Astrocyte (in vitro differentiated cells and primary cell): ENCODE measurements at regions not wholly inside any gene's neighbourhood (a gene's known extent, or its start where the extent isn't known, plus 50 kb on each side); places are given as distances from the start of the nearest gene placed in this dataset.

Experiments used
- DNase-seq: peaks from one replicate; pipeline ENCODE4 v3.0.0-alpha.2; 2010; ENCODE audit warnings: low read depth
- FAIRE-seq: peaks from 2 replicates; lab custom pipeline; 2011; peaks lifted over from hg19 to GRCh38; lab: Jason Lieb, UNC
- H2AFZ ChIP-seq: 2 replicates; pipeline ENCODE4 v1.6.0; 2012; ENCODE audit warnings: low read depth, low read length, inconsistent platforms
- H3K27ac ChIP-seq: 2 replicates; pipeline ENCODE4 v1.5.1; 2011; ENCODE audit warnings: low read depth, low read length, inconsistent platforms
- H3K27me3 ChIP-seq: 2 replicates; pipeline ENCODE4 v1.6.0; 2011; ENCODE audit warnings: low read length, inconsistent platforms; ENCODE audit not compliant: insufficient read depth
- H3K36me3 ChIP-seq: 2 replicates; pipeline ENCODE4 v1.5.1; 2011; ENCODE audit warnings: low read length, inconsistent platforms; ENCODE audit not compliant: insufficient read depth
- H3K4me1 ChIP-seq: 2 replicates; pipeline ENCODE4 v1.5.1; 2011; ENCODE audit warnings: low read length, inconsistent platforms; ENCODE audit not compliant: insufficient read depth
- H3K4me2 ChIP-seq: 2 replicates; pipeline ENCODE4 v1.6.0; 2012; ENCODE audit warnings: low read length, inconsistent platforms
- H3K4me3 ChIP-seq: 2 replicates; pipeline ENCODE4 v1.5.1; 2011; ENCODE audit warnings: low read depth, mild to moderate bottlenecking, low read length, inconsistent platforms; ENCODE audit not compliant: insufficient read depth
- H3K79me2 ChIP-seq: 2 replicates; pipeline ENCODE4 v1.6.0; 2012; ENCODE audit warnings: mild to moderate bottlenecking, low read length, inconsistent platforms; ENCODE audit not compliant: insufficient read depth
- H3K9ac ChIP-seq: 2 replicates; pipeline ENCODE4 v1.6.0; 2012; ENCODE audit warnings: mild to moderate bottlenecking, low read length, inconsistent platforms
- H3K9me3 ChIP-seq: 2 replicates; pipeline ENCODE4 v1.5.1; 2012; ENCODE audit warnings: low read depth, mild to moderate bottlenecking, low read length, inconsistent platforms; ENCODE audit not compliant: insufficient read depth
- H4K20me1 ChIP-seq: 2 replicates; pipeline ENCODE4 v1.6.0; 2012; ENCODE audit warnings: low read length, inconsistent platforms; ENCODE audit not compliant: insufficient read depth
- H3K27ac Mint-ChIP-seq: one replicate; pipeline ENCODE4 v1.8.0; 2021; ENCODE audit warnings: mild to moderate bottlenecking, mixed read lengths; ENCODE audit not compliant: unreplicated experiment
- H3K27me3 Mint-ChIP-seq: one replicate; pipeline ENCODE4 v1.8.0; 2021; ENCODE audit warnings: low read depth, mixed read lengths; ENCODE audit not compliant: unreplicated experiment
- H3K36me3 Mint-ChIP-seq: one replicate; pipeline ENCODE4 v1.8.0; 2021; ENCODE audit warnings: low read depth, mixed read lengths; ENCODE audit not compliant: unreplicated experiment
- H3K4me1 Mint-ChIP-seq: one replicate; pipeline ENCODE4 v1.8.0; 2021; ENCODE audit warnings: low read depth, mixed read lengths; ENCODE audit not compliant: unreplicated experiment
- H3K4me3 Mint-ChIP-seq: one replicate; pipeline ENCODE4 v1.8.0; 2021; ENCODE audit warnings: mild to moderate bottlenecking, moderate library complexity, mixed read lengths; ENCODE audit not compliant: unreplicated experiment
- H3K9me3 Mint-ChIP-seq: one replicate; pipeline ENCODE4 v1.8.0; 2021; ENCODE audit warnings: mild to moderate bottlenecking, mixed read lengths; ENCODE audit not compliant: unreplicated experiment
- CTCF ChIP-seq: IDR thresholded peaks from 2 replicates; pipeline ENCODE4 v1.5.1; 2011; ENCODE audit warnings: low read depth, mild to moderate bottlenecking, inconsistent platforms, low read length, moderate library complexity; ENCODE audit not compliant: insufficient read depth
- EZH2 ChIP-seq: IDR thresholded peaks from 2 replicates; pipeline ENCODE4 v1.6.1; 2012; ENCODE audit warnings: mild to moderate bottlenecking, low read length, inconsistent platforms; ENCODE audit not compliant: insufficient read depth

- H3K27ac ChIP-seq, result no peak overlapping the region
- FAIRE-seq (no peak), DNase-seq (no peak)
- no peaks in the 10 kb centered on the region for H3K36me3 ChIP-seq
- no peak overlapping the region for H3K9ac ChIP-seq
- no peaks in the 10 kb centered on the region for H4K20me1 ChIP-seq
- Mint-ChIP-seq H3K9me3 (peaks cover 3% of the 10 kb centered on the region), H3K27me3 (peaks cover 3% of the 10 kb centered on the region), H3K27ac (no peak overlapping the region), H3K4me1 (peaks cover 31% of the 10 kb centered on the region), H3K36me3 (no peaks in the 10 kb centered on the region), H3K4me3 (no peak overlapping the region)
- H3K4me3 ChIP-seq, result no peak overlapping the region
- H3K4me1 ChIP-seq, result peaks cover 19% of the 10 kb centered on the region
- no peak for TF ChIP-seq CTCF
- TF ChIP-seq EZH2, result no peak
- H3K9me3 ChIP-seq, result no peaks in the 10 kb centered on the region
- no peaks in the 10 kb centered on the region for H3K27me3 ChIP-seq
- no peaks in the 10 kb centered on the region for H3K79me2 ChIP-seq
- H3K4me2 ChIP-seq, result no peak overlapping the region
- no peak overlapping the region for H2AFZ ChIP-seq
Observed at GRCh38 chr18:25735459-25735858, 355.0 kb downstream of the SS18 start.

GRCh38 chr18:25734336-25734735 is 356.1 kb downstream of the SS18 start:
- no peak overlapping the region for H3K9ac ChIP-seq
- H3K4me2 ChIP-seq, result no peak overlapping the region
- H3K9me3 Mint-ChIP-seq, result peaks cover 5% of the 10 kb centered on the region
- TF ChIP-seq EZH2 (no peak), CTCF (no peak)
- no peaks in the 10 kb centered on the region for H3K36me3 Mint-ChIP-seq
- DNase-seq, result no peak
- no peak overlapping the region for H3K4me3 ChIP-seq
- peaks cover 32% of the 10 kb centered on the region for H3K4me1 Mint-ChIP-seq
- no peaks in the 10 kb centered on the region for H3K27me3 ChIP-seq
- no peak overlapping the region for H3K27ac Mint-ChIP-seq
- FAIRE-seq, result no peak
- H3K27ac ChIP-seq, result no peak overlapping the region
- peaks cover 19% of the 10 kb centered on the region for H3K4me1 ChIP-seq
- no peaks in the 10 kb centered on the region for H3K9me3 ChIP-seq
- H3K27me3 Mint-ChIP-seq, result peaks cover 5% of the 10 kb centered on the region
- no peaks in the 10 kb centered on the region for H3K36me3 ChIP-seq
- no peaks in the 10 kb centered on the region for H4K20me1 ChIP-seq
- H3K79me2 ChIP-seq, result no peaks in the 10 kb centered on the region
- no peak overlapping the region for H2AFZ ChIP-seq
- H3K4me3 Mint-ChIP-seq, result no peak overlapping the region

GRCh38 chr18:25732862-25733261 is 357.6 kb downstream of the SS18 start:
- H3K9me3 ChIP-seq, result no peaks in the 10 kb centered on the region
- H3K9me3 Mint-ChIP-seq, result peaks cover 5% of the 10 kb centered on the region
- H3K4me1 Mint-ChIP-seq, result peaks cover 33% of the 10 kb centered on the region
- FAIRE-seq, result no peak
- H3K4me3 ChIP-seq, result no peak overlapping the region
- H3K4me1 ChIP-seq, result peaks cover 15% of the 10 kb centered on the region
- H3K79me2 ChIP-seq, result no peaks in the 10 kb centered on the region
- H3K27ac Mint-ChIP-seq, result no peak overlapping the region
- H3K27ac ChIP-seq, result no peak overlapping the region
- peaks cover 5% of the 10 kb centered on the region for H3K27me3 Mint-ChIP-seq
- no peak overlapping the region for H2AFZ ChIP-seq
- no peaks in the 10 kb centered on the region for H3K36me3 Mint-ChIP-seq
- no peaks in the 10 kb centered on the region for H3K36me3 ChIP-seq
- no peaks in the 10 kb centered on the region for H3K27me3 ChIP-seq
- no peaks in the 10 kb centered on the region for H4K20me1 ChIP-seq
- no peak overlapping the region for H3K9ac ChIP-seq
- no peak overlapping the region for H3K4me3 Mint-ChIP-seq
- no peak for TF ChIP-seq EZH2
- no peak for TF ChIP-seq CTCF
- DNase-seq, result no peak
- no peak overlapping the region for H3K4me2 ChIP-seq
